ENCODE measurements at regions not wholly inside any gene's neighbourhood (a gene's known extent, or its start where the extent isn't known, plus 50 kb on each side); places are given as distances from the start of the nearest gene placed in this dataset.

- TF ChIP-seq CTCF (conservative IDR thresholded peaks at IDR 0.05; ENCODE audit: low read depth in 2 of 2) (no peak), EZH2 (IDR thresholded peaks at IDR 0.05; ENCODE audit: low read depth, unreplicated experiment) (no peak), REST (IDR thresholded peaks at IDR 0.05; ENCODE audit: unreplicated experiment) (no peak), EZH2phosphoT487 (IDR thresholded peaks at IDR 0.05; ENCODE audit: unreplicated experiment) (no peak), ZNF331 (CRISPR knock-in tag; IDR thresholded peaks at IDR 0.05; ENCODE audit: low read depth) (no peak), POLR2AphosphoS5 (IDR thresholded peaks at IDR 0.05; ENCODE audit: low read depth) (no peak), JUNB (IDR thresholded peaks at IDR 0.05; ENCODE audit: unreplicated experiment) (no peak), NANOG (IDR thresholded peaks at IDR 0.05; ENCODE audit: borderline replicate concordance) (no peak), ZNF114 (CRISPR knock-in tag; IDR thresholded peaks at IDR 0.05) (no peak), ETS1 (IDR thresholded peaks at IDR 0.05) (no peak), CREB1 (CRISPR knock-in tag; IDR thresholded peaks at IDR 0.05; ENCODE audit: low read depth) (no peak), ZNF462 (CRISPR knock-in tag; IDR thresholded peaks at IDR 0.05) (no peak), STAT1 (IDR thresholded peaks at IDR 0.05; ENCODE audit: unreplicated experiment) (no peak)
These were observed 62.1 kb upstream of the TMEM97 start for GRCh38 chr17:28256881-28257280.

Measured in GM23338 (cell line).